ENCODE measurements at regions not wholly inside any gene's neighbourhood (a gene's known extent, or its start where the extent isn't known, plus 50 kb on each side); places are given as distances from the start of the nearest gene placed in this dataset.

- intact Hi-C loops (cut with micrococcal nuclease), result no loop called here
These were observed 74.7 kb upstream of the B3GAT1 start for GRCh38 chr11:134486704-134487103.

GRCh38 chr11:134486106-134486505, 74.1 kb upstream of the B3GAT1 start:
- intact Hi-C loops (cut with micrococcal nuclease), result no loop called here

- intact Hi-C loops (cut with micrococcal nuclease), result no loop called here
These were observed 73.3 kb upstream of the B3GAT1 start for GRCh38 chr11:134485316-134485715.

GRCh38 chr11:134483857-134484256, 71.8 kb upstream of the B3GAT1 start:
- intact Hi-C loops (cut with micrococcal nuclease), result no loop called here

- intact Hi-C loops (cut with micrococcal nuclease), result no loop called here
These were observed 71.2 kb upstream of the B3GAT1 start for GRCh38 chr11:134483291-134483690.

- intact Hi-C loops (cut with micrococcal nuclease), result no loop called here
These were observed 70.8 kb upstream of the B3GAT1 start for GRCh38 chr11:134482865-134483264.

GRCh38 chr11:134481933-134482527, 70.0 kb upstream of the B3GAT1 start:
- intact Hi-C loops (cut with micrococcal nuclease), result no loop called here

GRCh38 chr11:134481135-134481534, 69.1 kb upstream of the B3GAT1 start:
- intact Hi-C loops (cut with micrococcal nuclease), result no loop called here

- intact Hi-C loops (cut with micrococcal nuclease), result no loop called here
These were observed 68.2 kb upstream of the B3GAT1 start for GRCh38 chr11:134480136-134480712.

GRCh38 chr11:134479206-134480135, 67.4 kb upstream of the B3GAT1 start:
- intact Hi-C loops (cut with micrococcal nuclease), result no loop called here

- intact Hi-C loops (cut with micrococcal nuclease), result no loop called here
These were observed 66.6 kb upstream of the B3GAT1 start for GRCh38 chr11:134478611-134479010.

GRCh38 chr11:134478176-134478575, 66.1 kb upstream of the B3GAT1 start:
- intact Hi-C loops (cut with micrococcal nuclease), result no loop called here

- intact Hi-C loops (cut with micrococcal nuclease), result no loop called here
These were observed 65.4 kb upstream of the B3GAT1 start for GRCh38 chr11:134477486-134477885.

- intact Hi-C loops (cut with micrococcal nuclease), result no loop called here
These were observed 64.5 kb upstream of the B3GAT1 start for GRCh38 chr11:134476435-134477021.

- intact Hi-C loops (cut with micrococcal nuclease), result no loop called here
These were observed 63.9 kb upstream of the B3GAT1 start for GRCh38 chr11:134475951-134476350.

- intact Hi-C loops (cut with micrococcal nuclease), result no loop called here
These were observed 62.9 kb upstream of the B3GAT1 start for GRCh38 chr11:134474942-134475341.

- intact Hi-C loops (cut with micrococcal nuclease), result no loop called here
These were observed 62.2 kb upstream of the B3GAT1 start for GRCh38 chr11:134474070-134474860.

- intact Hi-C loops (cut with micrococcal nuclease), result no loop called here
These were observed 59.8 kb upstream of the B3GAT1 start for GRCh38 chr11:134471716-134472455.

- intact Hi-C loops (cut with micrococcal nuclease), result no loop called here
These were observed 59.2 kb upstream of the B3GAT1 start for GRCh38 chr11:134471087-134471715.

GRCh38 chr11:134470238-134470637, 58.2 kb upstream of the B3GAT1 start:
- intact Hi-C loops (cut with micrococcal nuclease), result no loop called here
